Right lobe of liver (tissue), 4 donors: ENCODE measurements at regions not wholly inside any gene's neighbourhood (a gene's known extent, or its start where the extent isn't known, plus 50 kb on each side); places are given as distances from the start of the nearest gene placed in this dataset.

Experiments used
- CTCF ChIP-seq, 4 donors: fragments of 200-600 bp in 3 of 4; fragments of 450-650 bp in 1 of 4; IDR thresholded peaks; one replicate each; pipeline versions ENCODE4 v1.5.1 to v1.8.0; 2016 to 2022; ENCODE audit warnings: antibody characterized with exemption in 4 of 4, mild to moderate bottlenecking in 2 of 4
- POLR2A ChIP-seq: fragments of 450-650 bp; IDR thresholded peaks from one replicate; pipeline ENCODE4 v1.6.1; 2017; ENCODE audit warnings: antibody characterized with exemption, mild to moderate bottlenecking
- donor health status: DM: no; HTN: no; CAD: no.
- donor health status: DM: no; HTN: no; CAD: no.
- donor health status: DM: no; HTN: yes; CAD: no.

GRCh38 chr3:106510206-106510605, 641.4 kb upstream of the CBLB start:
- TF ChIP-seq CTCF (IDR thresholded peaks at IDR 0.05) (no peak), POLR2A (no peak)
